NCI-H2171 treated with DMSO at 0.1 percent for 48 hours (cell line): ENCODE measurements at regions not wholly inside any gene's neighbourhood (a gene's known extent, or its start where the extent isn't known, plus 50 kb on each side); places are given as distances from the start of the nearest gene placed in this dataset.

Experiments used
- DNase-seq: peaks from one replicate; lab custom pipeline; 2025; lab: John Stamatoyannopoulos, UW

DNA sequence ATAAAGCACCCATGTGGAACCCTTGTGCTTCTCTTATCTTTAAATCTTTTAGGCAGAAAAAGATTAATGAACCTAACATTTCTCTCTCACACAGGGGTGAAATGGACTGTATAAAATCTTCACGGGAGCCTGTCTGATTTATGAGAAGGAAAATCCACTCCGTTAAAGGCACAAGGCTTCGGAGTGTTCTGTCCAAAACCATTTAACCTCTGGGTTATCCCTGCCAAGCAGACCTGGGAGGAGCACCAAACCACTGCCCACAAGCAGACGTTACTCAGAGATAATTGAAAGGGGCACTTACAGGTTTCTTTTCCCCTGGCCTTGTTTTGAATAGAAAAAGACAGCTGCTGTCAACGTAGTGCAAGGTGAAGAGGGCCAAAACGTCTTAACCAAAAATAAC lies 184.4 kb upstream of the DOK6 start:
- peak; percentile 62 for DNase-seq

DNA sequence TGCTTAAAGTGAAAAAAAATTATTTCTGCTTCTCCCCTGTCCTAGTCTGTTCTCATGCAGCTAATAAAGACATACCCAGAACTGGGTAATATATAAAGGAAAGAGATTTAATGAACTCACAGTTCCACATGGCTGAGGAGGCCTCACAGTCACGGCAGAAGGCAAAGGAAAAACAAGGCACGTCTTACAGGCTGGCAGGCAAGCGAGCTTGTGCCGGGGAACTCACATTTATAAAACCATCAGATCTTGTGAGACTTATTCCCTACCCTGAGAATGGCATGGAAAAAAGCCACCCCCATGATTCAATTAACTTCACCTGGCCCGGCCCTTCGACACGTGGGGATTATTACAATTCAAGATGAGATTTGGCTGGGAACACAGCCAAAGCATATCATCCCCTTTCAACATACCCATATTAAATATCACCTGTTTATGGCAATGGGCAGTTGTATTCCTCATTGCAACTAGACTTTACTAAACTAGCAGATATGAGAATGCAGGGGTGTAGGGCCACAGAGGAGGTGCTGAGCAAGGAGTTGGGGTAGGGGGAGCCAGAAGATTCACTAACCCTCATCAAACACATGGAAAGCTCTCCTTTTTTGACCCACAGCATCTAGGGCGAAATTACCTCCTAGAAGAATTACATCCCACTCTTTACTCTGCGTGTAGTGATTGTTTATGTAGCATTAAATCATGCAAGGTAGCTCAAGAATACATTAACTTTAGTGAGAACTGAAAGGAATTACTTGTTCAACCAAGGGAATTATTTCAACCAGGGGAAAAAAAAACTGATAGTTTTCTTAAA lies 183.3 kb upstream of the DOK6 start:
- DNase-seq = peak; percentile 83

DNA sequence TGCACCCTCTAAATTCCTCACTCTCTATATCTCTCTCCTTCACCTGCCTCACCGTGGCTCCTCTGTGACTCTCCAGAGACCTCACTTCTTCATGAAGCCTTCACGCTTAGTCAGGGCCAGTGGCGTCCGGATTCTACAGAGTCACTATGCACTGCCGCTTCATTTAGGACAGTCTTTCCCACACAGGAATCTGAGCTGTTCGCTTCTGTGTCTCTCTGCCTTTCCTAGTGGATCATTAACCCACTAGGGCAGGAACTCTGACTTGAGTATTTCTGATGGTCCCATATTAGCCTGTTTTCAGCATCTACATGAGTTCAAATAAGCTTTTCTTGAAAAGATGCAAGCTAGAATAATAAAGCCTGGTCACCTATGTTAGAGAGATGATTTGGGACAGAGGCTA lies 180.2 kb upstream of the DOK6 start:
- no peak for DNase-seq

DNA sequence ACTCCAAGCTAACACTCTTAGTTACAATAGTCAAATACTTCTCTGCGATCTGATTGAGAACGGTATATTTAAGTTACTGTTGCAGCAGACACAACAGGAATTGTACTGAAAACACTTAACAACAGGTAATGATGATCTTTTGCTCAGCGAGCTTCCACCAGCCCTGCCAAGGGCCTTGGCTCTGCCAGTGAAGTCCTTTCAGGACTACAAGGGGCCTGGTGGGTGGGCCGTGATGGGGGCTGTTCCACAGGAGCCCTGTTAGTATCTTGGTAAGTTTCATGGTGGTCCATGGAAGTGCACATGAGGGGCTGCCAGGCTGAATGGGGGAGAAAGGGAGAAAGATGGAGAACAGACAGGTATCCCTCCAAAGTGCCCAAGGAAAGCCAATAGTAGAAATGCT lies 178.6 kb upstream of the DOK6 start:
- DNase-seq = no peak

DNA sequence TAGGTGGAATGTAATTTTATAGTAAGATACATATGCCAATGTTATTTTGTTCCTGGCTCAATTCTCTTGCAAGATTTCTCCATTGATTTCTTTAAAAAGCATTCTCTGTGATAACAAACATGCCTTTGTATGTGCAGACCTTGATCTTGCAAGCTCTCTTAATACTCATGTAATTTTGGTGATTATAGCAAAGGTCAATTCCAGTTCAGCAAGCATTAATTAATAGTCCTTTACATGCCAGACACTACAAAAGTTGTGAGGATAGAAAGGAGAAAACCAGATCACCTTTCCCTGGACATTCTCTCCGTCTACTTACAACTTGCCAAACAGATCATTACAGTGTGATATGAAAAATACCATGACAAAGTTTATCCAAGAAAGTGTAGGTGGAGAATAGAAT lies 173.7 kb upstream of the DOK6 start:
- no peak for DNase-seq

DNA sequence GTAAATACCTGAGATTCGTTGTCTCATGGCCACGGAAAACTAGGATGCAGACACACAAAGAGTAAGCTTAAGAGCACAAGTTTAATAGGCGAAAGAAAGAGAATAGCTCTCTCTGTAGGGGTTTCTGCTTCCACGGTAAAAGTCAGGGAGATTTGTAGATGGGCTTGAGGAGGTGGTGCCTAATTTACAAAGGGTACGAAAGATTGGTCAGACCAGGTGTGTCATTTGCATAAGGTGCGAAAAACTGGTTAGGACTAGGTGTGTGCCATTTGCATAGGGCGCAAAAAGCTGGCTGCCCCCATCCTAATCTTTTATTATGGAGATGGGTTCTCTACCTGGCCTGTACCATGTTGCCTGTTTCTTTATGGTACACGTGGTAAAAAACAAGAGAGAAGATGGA lies 170.5 kb upstream of the DOK6 start:
- no peak for DNase-seq

DNA sequence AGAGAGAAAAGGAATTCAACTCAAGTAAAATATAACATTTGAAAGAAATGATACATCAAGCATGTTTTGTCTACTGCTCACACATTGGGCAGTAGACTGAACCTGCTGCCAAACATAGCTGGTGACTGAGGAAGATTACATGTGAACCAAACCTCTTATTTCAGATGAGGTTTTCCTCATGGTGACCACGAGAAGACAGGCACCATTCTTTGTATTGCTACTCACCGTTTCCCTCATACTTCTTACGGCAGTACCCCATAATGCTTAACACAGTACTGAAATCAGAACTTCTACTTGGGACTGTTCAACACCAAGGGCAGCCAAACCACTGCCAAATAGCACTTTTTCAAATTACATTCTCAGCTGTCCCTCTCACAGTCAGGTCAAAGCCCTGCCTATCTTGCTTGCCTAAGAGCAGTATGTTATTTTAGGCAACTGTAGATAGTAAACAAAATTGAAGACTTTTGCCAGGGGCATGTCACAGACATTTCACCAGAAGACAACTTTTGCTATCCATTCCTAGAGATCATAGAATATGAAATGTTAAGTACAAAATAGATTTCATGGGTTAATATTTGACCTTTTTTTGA lies 167.1 kb upstream of the DOK6 start:
- no peak for DNase-seq

DNA sequence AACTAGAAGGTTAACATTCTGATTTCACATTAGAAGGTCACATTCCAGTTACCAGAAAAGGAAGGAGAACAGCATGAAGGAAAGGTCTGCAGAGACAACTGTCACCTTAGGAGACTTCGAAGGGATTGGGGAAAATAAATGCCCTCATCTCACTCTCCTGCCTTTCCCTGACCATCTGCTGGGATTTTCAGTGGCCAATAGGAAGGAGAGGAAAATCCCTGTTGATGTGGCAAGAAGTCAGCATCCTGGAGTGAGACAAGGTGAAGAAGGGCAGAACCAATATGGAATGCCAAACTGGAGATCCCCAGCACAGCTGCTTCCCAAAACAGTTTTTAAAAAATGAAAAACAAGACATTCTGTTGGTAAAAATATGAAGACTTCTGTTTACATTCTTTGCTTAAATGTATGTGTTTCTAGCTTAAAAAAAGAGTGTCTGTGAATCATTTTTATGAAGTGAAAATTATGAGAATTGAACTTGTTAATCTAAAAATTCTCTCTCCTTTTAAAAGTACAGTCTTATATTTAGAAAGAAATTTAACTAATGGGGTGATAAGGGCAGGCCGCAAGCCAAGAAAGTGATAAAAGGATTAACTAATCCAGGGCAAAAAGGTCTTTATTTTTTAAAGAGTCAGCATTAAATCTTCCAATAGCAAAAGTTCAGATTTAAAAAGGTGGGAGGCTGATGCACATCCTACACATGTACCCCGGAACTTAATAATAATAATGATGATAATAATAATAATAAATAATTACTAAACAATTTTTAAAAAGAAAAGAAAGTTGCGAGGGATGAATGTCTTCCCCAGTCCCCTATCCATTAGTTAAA lies 160.6 kb upstream of the DOK6 start:
- DNase-seq = peak; percentile 65

DNA sequence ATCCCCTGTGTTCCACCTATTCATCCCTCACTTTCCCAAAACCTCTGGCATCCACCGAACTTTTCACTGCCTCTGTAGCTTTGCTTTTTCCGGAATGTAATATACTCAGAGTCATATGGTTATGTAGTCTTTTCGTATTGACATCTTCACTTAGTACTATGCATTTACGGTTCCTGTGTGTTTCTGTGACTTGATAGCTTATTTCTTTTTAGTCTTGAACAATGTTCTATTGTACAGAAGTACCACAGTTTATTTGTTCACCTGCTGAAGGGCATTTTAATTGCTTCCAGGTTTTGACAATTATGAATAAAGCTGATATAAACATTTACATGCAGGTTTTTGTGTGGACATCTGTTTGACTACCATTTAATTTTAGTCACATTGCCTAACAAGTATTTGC lies 154.7 kb upstream of the DOK6 start:
- no peak for DNase-seq

DNA sequence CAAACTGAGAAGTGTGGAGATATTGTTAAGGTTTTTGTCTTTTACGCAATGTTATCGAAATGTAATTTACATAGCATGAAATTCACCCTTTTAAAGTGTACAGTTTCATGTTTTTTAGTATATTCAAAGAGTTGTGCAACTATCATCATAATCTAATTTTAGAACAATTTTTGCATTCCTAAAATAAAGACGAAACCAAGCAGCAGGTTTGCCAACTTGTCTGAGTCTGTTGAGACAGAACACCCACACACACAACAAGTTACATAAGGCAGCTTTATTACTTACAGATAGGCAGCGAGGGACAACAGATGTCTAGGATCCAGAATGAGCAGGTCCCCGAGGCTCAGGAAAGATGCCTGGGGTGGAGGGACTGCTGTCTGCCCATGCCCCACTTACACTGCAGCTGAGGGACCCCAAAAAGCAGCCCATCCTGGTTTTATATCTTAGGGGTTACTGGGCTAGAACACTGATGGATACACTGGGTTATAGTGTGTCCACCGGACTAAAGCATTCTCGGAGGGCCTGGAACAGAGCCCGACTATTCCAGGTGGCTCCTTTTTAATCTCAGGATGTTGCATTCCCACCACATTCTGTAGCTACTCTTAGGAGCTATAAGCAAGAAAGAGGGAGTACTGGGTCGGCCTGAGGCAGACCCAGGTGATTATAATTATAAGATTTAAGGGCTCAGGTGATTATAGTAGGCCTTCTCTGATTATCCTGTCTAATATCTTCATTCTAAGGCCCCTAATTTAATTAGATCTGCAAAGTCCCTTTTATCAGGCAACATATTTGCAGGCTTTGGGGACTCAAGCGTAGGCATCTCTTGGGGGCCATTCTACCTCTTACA lies 150.2 kb upstream of the DOK6 start:
- peak; percentile 18 for DNase-seq

DNA sequence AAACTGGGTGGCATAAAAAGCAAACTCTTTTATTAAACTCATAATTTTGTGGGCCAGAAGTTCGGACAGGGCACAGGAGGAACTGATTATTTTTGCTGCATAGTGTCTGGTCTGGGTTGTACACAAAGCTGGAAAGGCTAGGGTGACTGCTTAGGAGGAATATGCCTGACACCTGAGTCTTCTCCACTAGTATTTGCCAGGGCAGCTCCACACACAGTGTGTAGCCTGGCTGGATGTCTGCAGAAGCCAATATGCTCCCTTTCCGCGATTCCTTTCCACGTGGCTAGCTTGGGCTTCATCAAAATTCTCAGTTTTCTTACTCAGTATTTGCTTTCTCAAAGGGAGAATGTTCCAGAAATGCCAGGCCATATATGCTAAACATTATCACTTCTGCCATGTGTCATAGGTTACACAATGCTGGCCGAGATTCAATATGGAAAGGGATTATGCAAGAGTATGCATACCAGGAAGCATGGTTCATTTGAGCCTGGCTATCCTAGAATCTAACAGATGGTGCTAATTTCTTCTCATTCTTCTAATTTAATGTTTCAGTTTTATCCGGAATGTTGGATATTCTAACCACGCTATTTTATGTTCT lies 142.7 kb upstream of the DOK6 start:
- DNase-seq = peak; percentile 66

DNA sequence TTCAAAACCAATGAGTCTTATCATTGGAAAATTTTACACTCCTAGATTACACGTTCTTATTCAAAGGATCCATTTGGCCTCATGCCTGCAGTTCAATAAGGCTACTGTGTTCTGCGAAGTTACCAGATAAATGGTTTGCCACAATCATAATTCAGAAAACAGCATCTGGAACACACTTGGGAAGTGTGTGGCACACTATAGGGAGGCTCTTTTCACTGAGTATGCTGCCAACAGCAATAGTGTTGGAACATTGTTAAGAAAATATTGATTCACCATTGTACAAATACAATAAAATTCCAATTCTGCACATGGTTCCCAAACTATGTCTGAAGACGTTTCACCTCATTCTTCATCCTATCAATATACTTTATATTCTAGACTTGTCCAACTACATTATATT lies 141.4 kb upstream of the DOK6 start:
- DNase-seq = no peak

DNA sequence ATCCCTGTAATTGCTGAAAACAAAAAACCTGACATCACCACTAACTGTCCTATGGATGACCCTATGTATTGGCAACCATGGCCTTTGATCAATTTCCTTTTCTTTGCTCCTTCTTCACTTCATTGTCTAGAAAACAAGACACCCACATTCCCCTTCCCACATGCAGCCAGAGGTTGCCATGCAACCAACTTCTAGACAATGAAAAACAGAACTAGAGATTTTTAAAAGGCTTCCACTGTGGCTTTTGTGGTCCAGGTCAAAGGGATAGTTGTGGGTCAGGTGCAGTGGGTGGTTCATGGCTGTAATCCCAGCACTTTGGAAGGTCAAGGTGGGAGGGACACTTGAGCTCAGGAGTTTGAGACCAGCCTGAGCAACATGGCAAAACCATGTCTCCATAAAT lies 139.3 kb upstream of the DOK6 start:
- DNase-seq = no peak

DNA sequence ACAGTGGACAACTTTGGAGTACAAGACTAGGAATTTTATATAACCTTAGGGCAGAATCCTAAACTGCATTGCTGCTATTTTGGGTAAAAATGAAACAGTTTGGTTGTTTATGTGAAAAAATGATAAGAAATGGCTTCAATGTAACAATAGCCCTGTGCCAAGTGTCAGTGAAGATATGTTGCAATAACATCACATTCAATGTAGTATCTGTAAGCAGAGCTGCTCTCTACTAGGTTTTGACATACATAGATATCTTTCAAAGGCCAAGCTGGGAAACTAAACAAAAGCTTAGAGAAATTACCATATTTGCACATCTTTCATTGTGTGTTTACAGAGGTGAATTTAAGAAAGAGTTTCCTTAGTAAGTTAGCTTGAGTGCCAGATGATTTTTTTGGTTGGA lies 135.0 kb upstream of the DOK6 start:
- DNase-seq = no peak

DNA sequence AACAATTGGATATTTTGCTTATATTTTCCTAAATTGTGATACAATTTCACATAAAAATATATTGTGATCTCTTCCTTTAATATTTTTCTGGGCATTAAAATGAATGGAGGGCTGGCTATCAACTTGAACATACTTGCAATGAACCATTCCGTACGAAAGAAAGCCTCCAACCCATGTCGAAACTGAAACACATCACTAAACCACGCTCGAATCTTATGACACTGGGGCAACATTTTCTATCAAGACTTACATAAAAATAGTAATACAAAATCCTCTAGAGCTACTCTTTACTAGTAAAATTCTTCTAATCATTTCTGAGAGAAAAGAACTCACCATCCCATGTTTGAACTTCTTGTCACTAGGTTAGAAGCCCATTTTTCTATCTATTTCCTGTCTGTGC lies 132.8 kb upstream of the DOK6 start:
- no peak for DNase-seq

DNA sequence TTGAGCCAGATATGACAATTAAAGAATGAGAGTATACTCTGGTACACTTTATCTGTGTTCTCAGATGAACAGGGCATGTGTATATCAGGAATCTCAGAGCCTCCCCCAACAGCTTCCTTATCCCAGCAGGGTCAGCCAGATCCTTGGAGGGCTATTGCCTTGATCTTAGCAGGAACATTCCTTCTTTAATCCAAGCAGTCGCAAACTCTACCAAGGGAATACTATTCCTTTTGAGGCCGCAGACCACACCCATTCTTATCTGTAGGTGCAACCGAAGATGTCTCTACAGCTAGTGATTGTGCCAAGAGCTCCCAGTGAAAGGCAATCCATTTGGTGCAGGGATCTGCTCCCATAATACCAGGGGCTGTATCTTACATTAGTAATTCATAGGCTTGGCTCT lies 118.3 kb upstream of the DOK6 start:
- no peak for DNase-seq

DNA sequence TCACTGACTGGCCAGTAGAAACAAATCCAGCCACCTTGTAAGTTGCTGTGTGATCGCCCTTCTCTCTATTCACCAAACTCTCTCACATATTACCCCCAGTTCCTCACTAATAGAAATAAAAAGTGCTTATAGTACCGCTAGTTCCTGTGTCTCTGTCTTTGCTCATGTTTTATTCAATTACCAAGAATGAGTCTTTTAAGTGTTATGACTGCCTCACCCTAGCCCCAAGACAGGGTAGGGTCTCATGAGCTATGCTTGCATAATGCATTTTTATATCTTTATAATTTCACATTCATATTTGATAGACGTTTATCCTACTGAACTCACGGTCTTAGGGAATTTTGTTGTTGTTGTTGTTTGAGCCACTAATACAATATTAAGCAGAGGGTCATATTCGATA lies 109.6 kb upstream of the DOK6 start:
- DNase-seq = no peak

DNA sequence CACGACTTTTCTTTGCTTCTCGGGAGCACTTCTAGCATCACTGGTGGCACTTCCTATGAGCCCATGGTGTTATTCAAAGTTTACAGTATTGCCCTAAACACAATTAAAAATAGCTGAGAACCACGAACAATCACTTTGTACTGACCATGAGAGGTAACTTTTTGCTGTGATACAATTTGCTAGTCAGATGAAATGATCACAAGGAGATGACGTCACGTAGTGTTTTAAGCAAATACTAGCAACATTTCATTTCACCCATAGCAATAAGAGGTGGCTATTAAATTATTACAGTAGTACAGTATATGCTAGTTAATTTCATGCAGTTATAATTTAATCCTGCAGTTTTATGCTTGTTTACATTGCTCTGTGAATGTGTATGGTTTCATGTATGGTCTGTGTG lies 108.9 kb upstream of the DOK6 start:
- DNase-seq = no peak

DNA sequence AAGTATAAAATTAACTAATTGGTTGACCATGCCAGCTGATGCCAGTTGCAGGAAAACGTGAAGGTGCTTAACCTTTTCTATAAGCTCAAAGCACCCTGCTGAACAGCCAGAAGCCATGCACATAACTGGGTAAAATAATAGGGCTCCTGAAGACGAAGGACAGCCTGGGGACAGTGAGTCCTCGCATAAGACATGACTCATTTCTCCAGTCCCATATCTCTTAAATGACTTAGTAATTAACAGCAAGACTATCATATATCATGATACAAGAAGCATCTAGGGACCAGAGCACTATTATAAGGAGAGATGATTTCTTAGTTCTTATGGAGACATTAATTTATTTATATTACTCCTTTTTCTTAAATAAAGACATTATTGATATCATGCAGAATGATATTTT lies 100.5 kb upstream of the DOK6 start:
- no peak for DNase-seq

DNA sequence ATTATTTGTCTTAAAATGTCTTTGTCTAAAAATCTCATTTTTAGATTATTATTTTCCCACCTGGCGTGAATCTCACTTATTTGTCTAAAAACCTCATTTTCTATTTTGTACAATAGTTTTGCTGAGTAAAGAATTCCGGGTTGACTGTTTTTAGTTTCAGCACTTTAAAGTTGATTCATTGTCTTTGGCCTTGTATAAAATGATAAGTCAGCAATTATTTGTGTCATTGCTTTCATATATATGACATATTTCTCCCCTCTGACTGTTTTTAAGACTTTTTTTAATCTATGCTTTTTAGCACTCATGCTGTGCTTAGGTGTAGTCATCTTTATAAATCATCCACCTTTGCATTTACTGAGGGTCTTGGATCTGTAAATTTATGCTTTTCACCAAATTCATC lies 92.1 kb upstream of the DOK6 start:
- DNase-seq = no peak

DNA sequence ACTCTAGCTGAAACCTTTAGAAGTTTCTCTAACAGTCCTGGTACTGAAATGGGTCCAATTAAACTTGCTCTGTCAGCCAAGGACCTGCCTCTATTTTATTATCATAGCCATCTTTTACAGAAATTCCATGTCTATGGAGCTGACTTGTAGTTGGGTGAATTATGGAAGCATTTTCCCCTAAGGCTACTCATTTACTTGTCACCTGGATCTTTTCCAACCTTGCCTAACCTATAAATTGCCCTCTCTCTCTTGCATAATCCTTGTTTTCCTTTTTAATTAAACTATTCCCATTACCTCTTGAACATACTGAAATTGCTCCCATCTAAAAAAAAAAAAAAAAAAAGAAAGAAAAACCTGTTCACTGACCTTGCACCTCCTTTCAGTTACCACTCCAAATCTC lies 74.6 kb upstream of the DOK6 start:
- DNase-seq = no peak

DNA sequence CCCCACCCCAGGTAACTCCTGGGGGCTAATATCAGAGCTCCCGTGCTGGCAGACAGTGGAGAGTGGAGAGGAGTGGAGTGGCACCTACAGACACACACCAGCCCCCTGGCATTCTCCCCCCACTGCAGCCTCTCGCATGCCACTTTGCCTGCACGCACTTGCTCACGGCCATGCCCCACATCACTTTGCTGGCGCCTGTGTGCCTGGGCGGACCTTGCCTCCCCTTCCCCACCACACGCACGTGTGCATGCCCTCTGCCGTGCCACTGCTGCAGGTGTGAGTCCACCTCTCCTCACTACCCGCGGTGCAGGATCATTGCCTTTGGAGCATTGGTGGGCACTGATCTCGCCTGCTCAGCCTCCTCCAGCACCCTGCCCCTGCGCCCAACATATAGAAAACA lies 72.6 kb upstream of the DOK6 start:
- DNase-seq = no peak
